ENCODE measurements at regions not wholly inside any gene's neighbourhood (a gene's known extent, or its start where the extent isn't known, plus 50 kb on each side); places are given as distances from the start of the nearest gene placed in this dataset.

DNA sequence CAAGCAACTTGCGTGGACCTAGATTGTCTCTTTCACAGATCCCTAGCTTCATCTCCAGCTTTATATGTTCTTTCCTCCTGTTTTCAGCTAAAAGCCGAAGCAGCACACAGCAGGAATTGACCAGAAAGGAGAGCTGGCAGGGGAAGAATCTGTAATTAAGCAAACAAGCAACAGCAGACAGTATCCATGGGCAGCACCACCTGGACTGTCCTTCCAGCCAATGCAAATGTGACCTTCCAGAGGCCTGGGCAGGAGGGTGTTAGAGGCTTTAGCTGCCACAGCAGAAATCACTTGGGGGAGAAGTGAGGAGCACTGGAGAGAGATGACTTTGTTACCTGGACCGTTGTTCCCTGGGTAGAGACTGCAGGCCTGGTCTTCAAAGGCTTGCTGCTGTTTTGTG is 427.6 kb upstream of the GOT2 start (continued):
- TF ChIP-seq, protein P1, sequence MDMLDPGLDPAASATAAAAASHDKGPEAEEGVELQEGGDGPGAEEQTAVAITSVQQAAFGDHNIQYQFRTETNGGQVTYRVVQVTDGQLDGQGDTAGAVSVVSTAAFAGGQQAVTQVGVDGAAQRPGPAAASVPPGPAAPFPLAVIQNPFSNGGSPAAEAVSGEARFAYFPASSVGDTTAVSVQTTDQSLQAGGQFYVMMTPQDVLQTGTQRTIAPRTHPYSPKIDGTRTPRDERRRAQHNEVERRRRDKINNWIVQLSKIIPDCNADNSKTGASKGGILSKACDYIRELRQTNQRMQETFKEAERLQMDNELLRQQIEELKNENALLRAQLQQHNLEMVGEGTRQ (IDR thresholded peaks at IDR 0.05; ENCODE audit: borderline replicate concordance, low read depth, low read length) = no peak
- no peak for TF ChIP-seq IKZF2 (IDR thresholded peaks at IDR 0.05)

GRCh38 chr16:59154295-59154694 is 420.2 kb upstream of the GOT2 start:
- Histone ChIP-seq H3K4me3 (no peak overlapping the region), H3K9ac (ENCODE audit: control insufficient read depth, insufficient read depth, low read length) (no peak overlapping the region), H3K27ac (ENCODE audit: control insufficient read depth, insufficient read depth) (no peak overlapping the region), H3K4me2 (ENCODE audit: control insufficient read depth, insufficient read depth) (no peak overlapping the region), H2AFZ (ENCODE audit: control insufficient read depth, low read depth, low read length) (no peak overlapping the region), H3K36me3 (ENCODE audit: control insufficient read depth in 2 of 2, insufficient read depth in 2 of 2, low read length in 1 of 2) (no peaks in the 10 kb centered on the region), H4K20me1 (ENCODE audit: control insufficient read depth, insufficient read depth) (no peaks in the 10 kb centered on the region), H3K79me2 (ENCODE audit: control insufficient read depth, insufficient read depth, low read length) (no peaks in the 10 kb centered on the region), H3K9me3 (replicated peaks; ENCODE audit: control insufficient read depth, insufficient read depth, low read length) (no peaks in the 10 kb centered on the region), H3K27me3 (replicated peaks in 1 of 2; ENCODE audit: control insufficient read depth in 2 of 2, insufficient read depth in 2 of 2, low read length in 1 of 2) (no peaks in the 10 kb centered on the region), H3K4me1 (ENCODE audit: control insufficient read depth, insufficient read depth, low read length) (no peaks in the 10 kb centered on the region)
- BruUV-seq (replicated peaks) = no TSS peak
- ATAC-seq = no peak
- intact Hi-C loops (cut with micrococcal nuclease; ENCODE audit: unreplicated experiment) (no loop called here), in situ Hi-C loops (cut with MboI) (no loop called here)
- WGBS (ENCODE audit: insufficient coverage, insufficient replicate concordance, low lambda C conversion rate, missing lambda C conversion rate) = 0% methylated on average over 1 of the region's 1 CpG
- ChIA-PET POLR2A (no interaction called here), RAD21 (ENCODE audit: unreplicated experiment) (no interaction called here), CTCF (interaction anchor here (1.1 kb wide), 1 partner anchor 24 kb away, joined by 3 read pairs; no protein-coding TSS in a partner anchor), SMC1A (ENCODE audit: uncharacterized antibody, unreplicated experiment) (interaction anchor here (1.0 to 2.2 kb wide), 3 partner anchors 10 to 310 kb away, joined by 3 to 8 read pairs (median 3); no protein-coding TSS in a partner anchor)
- TF ChIP-seq CHD2 (IDR thresholded peaks at IDR 0.05; ENCODE audit: borderline replicate concordance, low read depth, low read length) (no peak), BMI1 (IDR thresholded peaks at IDR 0.05; ENCODE audit: borderline replicate concordance) (no peak)
- no peak for FAIRE-seq
- DNase-seq (ENCODE audit: low read depth, low spot score) = no peak

GRCh38 chr16:59148769-59149155 is 414.6 kb upstream of the GOT2 start:
- Histone ChIP-seq H3K9ac (ENCODE audit: control insufficient read depth, insufficient read depth, low read length) (no peak overlapping the region), H2AFZ (ENCODE audit: control insufficient read depth, low read depth, low read length) (no peak overlapping the region), H3K27ac (ENCODE audit: control insufficient read depth, insufficient read depth) (no peak overlapping the region), H3K36me3 (ENCODE audit: control insufficient read depth in 2 of 2, insufficient read depth in 2 of 2, low read length in 1 of 2) (no peaks in the 10 kb centered on the region), H3K27me3 (replicated peaks in 1 of 2; ENCODE audit: control insufficient read depth in 2 of 2, insufficient read depth in 2 of 2, low read length in 1 of 2) (no peaks in the 10 kb centered on the region), H3K4me1 (ENCODE audit: control insufficient read depth, insufficient read depth, low read length) (no peaks in the 10 kb centered on the region), H3K4me3 (no peak overlapping the region), H4K20me1 (ENCODE audit: control insufficient read depth, insufficient read depth) (no peaks in the 10 kb centered on the region), H3K4me2 (ENCODE audit: control insufficient read depth, insufficient read depth) (no peak overlapping the region), H3K79me2 (ENCODE audit: control insufficient read depth, insufficient read depth, low read length) (no peaks in the 10 kb centered on the region), H3K9me3 (replicated peaks; ENCODE audit: control insufficient read depth, insufficient read depth, low read length) (no peaks in the 10 kb centered on the region)
- 19% methylated on average over 2 of the region's 2 CpGs for WGBS (ENCODE audit: insufficient coverage, insufficient replicate concordance, low lambda C conversion rate, missing lambda C conversion rate)
- intact Hi-C loops (cut with micrococcal nuclease; ENCODE audit: unreplicated experiment) (no loop called here), in situ Hi-C loops (cut with MboI) (no loop called here)
- ChIA-PET SMC1A (ENCODE audit: uncharacterized antibody, unreplicated experiment) (no interaction called here), POLR2A (no interaction called here), CTCF (no interaction called here), RAD21 (ENCODE audit: unreplicated experiment) (no interaction called here)
- ATAC-seq (no peak), FAIRE-seq (no peak), DNase-seq (ENCODE audit: low read depth, low spot score) (no peak)
- BruUV-seq (replicated peaks) = no TSS peak
- TF ChIP-seq GABPA (IDR thresholded peaks at IDR 0.05; ENCODE audit: low read depth) (no peak), BCL3 (IDR thresholded peaks at IDR 0.05; ENCODE audit: borderline replicate concordance, insufficient read depth, low read depth, low read length, poor library complexity, severe bottlenecking) (no peak), NFYB (IDR thresholded peaks at IDR 0.05; ENCODE audit: insufficient read depth, low read depth, low read length) (no peak), RCOR1 (conservative IDR thresholded peaks at IDR 0.05; ENCODE audit: low read depth, low read length) (no peak), NFXL1 (IDR thresholded peaks at IDR 0.05; ENCODE audit: borderline replicate concordance) (no peak), IKZF1 (conservative IDR thresholded peaks at IDR 0.05) (no peak)
- TF ChIP-seq, protein P2, sequence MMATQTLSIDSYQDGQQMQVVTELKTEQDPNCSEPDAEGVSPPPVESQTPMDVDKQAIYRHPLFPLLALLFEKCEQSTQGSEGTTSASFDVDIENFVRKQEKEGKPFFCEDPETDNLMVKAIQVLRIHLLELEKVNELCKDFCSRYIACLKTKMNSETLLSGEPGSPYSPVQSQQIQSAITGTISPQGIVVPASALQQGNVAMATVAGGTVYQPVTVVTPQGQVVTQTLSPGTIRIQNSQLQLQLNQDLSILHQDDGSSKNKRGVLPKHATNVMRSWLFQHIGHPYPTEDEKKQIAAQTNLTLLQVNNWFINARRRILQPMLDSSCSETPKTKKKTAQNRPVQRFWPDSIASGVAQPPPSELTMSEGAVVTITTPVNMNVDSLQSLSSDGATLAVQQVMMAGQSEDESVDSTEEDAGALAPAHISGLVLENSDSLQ (IDR thresholded peaks at IDR 0.05) = no peak
- TF ChIP-seq, protein P3, sequence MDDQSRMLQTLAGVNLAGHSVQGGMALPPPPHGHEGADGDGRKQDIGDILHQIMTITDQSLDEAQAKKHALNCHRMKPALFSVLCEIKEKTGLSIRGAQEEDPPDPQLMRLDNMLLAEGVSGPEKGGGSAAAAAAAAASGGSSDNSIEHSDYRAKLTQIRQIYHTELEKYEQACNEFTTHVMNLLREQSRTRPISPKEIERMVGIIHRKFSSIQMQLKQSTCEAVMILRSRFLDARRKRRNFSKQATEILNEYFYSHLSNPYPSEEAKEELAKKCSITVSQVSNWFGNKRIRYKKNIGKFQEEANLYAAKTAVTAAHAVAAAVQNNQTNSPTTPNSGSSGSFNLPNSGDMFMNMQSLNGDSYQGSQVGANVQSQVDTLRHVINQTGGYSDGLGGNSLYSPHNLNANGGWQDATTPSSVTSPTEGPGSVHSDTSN (IDR thresholded peaks at IDR 0.05; ENCODE audit: insufficient replicate concordance, low read depth, low read length) = no peak
